PC-9 (cell line): ENCODE measurements at regions not wholly inside any gene's neighbourhood (a gene's known extent, or its start where the extent isn't known, plus 50 kb on each side); places are given as distances from the start of the nearest gene placed in this dataset.

Experiments used
- BruUV-seq: library from RNA; stranded (reverse); fragments of 400-500 nt; replicated peaks from 2 replicates; lab custom pipeline; 2021; lab: Mats Ljungman, UMichigan
- CTCF ChIA-PET: fragments of 300-600 bp; sonication (Branson Sonifier 250); formaldehyde crosslinking; loops from one replicate; lab custom pipeline; 2022; ENCODE audit warnings: antibody characterized with exemption; lab: Charles Lee
- POLR2A ChIA-PET: fragments of 300-600 bp; sonication (Branson Sonifier 250); formaldehyde crosslinking; loops from one replicate; lab custom pipeline; 2022; ENCODE audit warnings: antibody characterized with exemption; ENCODE audit not compliant: unreplicated experiment; lab: Charles Lee
- DNase-seq, 2 experiments: peaks; one replicate each; pipeline versions ENCODE4 v3.0.0 to v3.0.0-alpha.2; 2015 to 2022; ENCODE audit warnings: mixed read lengths in 1 of 2
- H2AFZ ChIP-seq: fragments of 200-600 bp; sonication (generic); 2 replicates; pipeline ENCODE4 v1.8.1; 2017; ENCODE audit warnings: antibody characterized with exemption
- H3F3A ChIP-seq: fragments of 200-600 bp; sonication (generic); 2 replicates; pipeline ENCODE4 v1.8.1; 2017; ENCODE audit warnings: antibody characterized with exemption, mild to moderate bottlenecking, low read depth; ENCODE audit not compliant: insufficient read depth
- H3K27ac ChIP-seq: fragments of 200-600 bp; sonication (generic); 2 replicates; pipeline ENCODE4 v1.6.1; 2016; ENCODE audit warnings: mixed run types
- H3K27me3 ChIP-seq: fragments of 200-600 bp; sonication (generic); 2 replicates; pipeline ENCODE4 v1.6.1; 2016; ENCODE audit warnings: low read depth, mixed run types; ENCODE audit not compliant: insufficient read depth
- H3K36me3 ChIP-seq: fragments of 200-600 bp; sonication (generic); 2 replicates; pipeline ENCODE4 v1.6.1; 2016; ENCODE audit warnings: low read depth, mixed run types
- H3K4me1 ChIP-seq: fragments of 200-600 bp; sonication (generic); replicated peaks from 2 replicates; pipeline ENCODE4 v1.6.1; 2016; ENCODE audit warnings: mixed run types; ENCODE audit not compliant: insufficient read depth
- H3K4me2 ChIP-seq: fragments of 200-600 bp; sonication (generic); 2 replicates; pipeline ENCODE4 v1.6.1; 2017; ENCODE audit warnings: mixed run types
- H3K4me3 ChIP-seq: fragments of 200-600 bp; sonication (generic); 2 replicates; pipeline ENCODE4 v1.6.1; 2016; ENCODE audit warnings: mixed run types
- H3K79me2 ChIP-seq: fragments of 200-600 bp; sonication (generic); 2 replicates; pipeline ENCODE4 v1.6.1; 2017; ENCODE audit warnings: low read depth, mixed run types
- H3K9me2 ChIP-seq: fragments of 200-600 bp; sonication (generic); 2 replicates; pipeline ENCODE4 v1.8.1; 2017; ENCODE audit warnings: mild to moderate bottlenecking; ENCODE audit not compliant: insufficient read depth
- H3K9me3 ChIP-seq: fragments of 200-600 bp; sonication (generic); 2 replicates; pipeline ENCODE4 v1.8.1; 2016; ENCODE audit warnings: low read depth; ENCODE audit not compliant: insufficient read depth
- H4K20me1 ChIP-seq: fragments of 200-600 bp; sonication (generic); 2 replicates; pipeline ENCODE4 v1.8.1; 2017; ENCODE audit not compliant: insufficient read depth
- CTCF ChIP-seq: fragments of 200-600 bp; sonication (generic); conservative IDR thresholded peaks from 2 replicates; pipeline ENCODE4 v1.6.1; 2017; ENCODE audit warnings: mixed run types, antibody characterized with exemption, mild to moderate bottlenecking, moderate library complexity
- EZH2 ChIP-seq: fragments of 200-600 bp; sonication (generic); IDR thresholded peaks from 2 replicates; pipeline ENCODE4 v1.8.0; 2017; ENCODE audit warnings: antibody characterized with exemption, low read depth
- intact Hi-C: fragments of 100-400 bp; cut with micrococcal nuclease; formaldehyde crosslinking; loops from one replicate; pipeline ENCODE4 v1.10.0; 2022; ENCODE audit not compliant: unreplicated experiment

- Histone ChIP-seq H3K4me1 (no peaks in the 10 kb centered on the region), H3K4me2 (no peak overlapping the region), H3K27ac (no peak overlapping the region), H3K9me2 (no peaks in the 10 kb centered on the region), H3K79me2 (no peaks in the 10 kb centered on the region), H3K4me3 (no peak overlapping the region), H3K9me3 (no peaks in the 10 kb centered on the region), H4K20me1 (no peaks in the 10 kb centered on the region), H3F3A (no peaks in the 10 kb centered on the region), H2AFZ (no peak overlapping the region), H3K36me3 (no peaks in the 10 kb centered on the region), H3K27me3 (peaks cover 27% of the 10 kb centered on the region)
- no peak for DNase-seq
- intact Hi-C loops: no loop called here
- ChIA-PET POLR2A (no interaction called here), CTCF (interaction anchor here (0.8 kb wide), 1 partner anchor 14 kb away, joined by 3 read pairs; no protein-coding TSS in a partner anchor)
- no TSS peak for BruUV-seq
- TF ChIP-seq EZH2: no peak
- no peak for TF ChIP-seq CTCF
These were observed 100.3 kb downstream of the ZNF280B start for GRCh38 chr22:22408269-22408668.

GRCh38 chr22:22408731-22409696 is 99.5 kb downstream of the ZNF280B start:
- ChIA-PET CTCF (interaction anchor here (0.8 kb wide), 1 partner anchor 14 kb away, joined by 3 read pairs; no protein-coding TSS in a partner anchor), POLR2A (no interaction called here)
- no peak overlapping the region for H2AFZ ChIP-seq
- H3K36me3 ChIP-seq: no peaks in the 10 kb centered on the region
- H4K20me1 ChIP-seq: no peaks in the 10 kb centered on the region
- peaks cover 27% of the 10 kb centered on the region for H3K27me3 ChIP-seq
- intact Hi-C loops: no loop called here
- DNase-seq: no peak
- H3K27ac ChIP-seq: no peak overlapping the region
- H3K79me2 ChIP-seq: no peaks in the 10 kb centered on the region
- H3K4me3 ChIP-seq: no peak overlapping the region
- no peak overlapping the region for H3K4me2 ChIP-seq
- no peaks in the 10 kb centered on the region for H3K9me3 ChIP-seq
- H3K9me2 ChIP-seq: no peaks in the 10 kb centered on the region
- H3K4me1 ChIP-seq: no peaks in the 10 kb centered on the region
- no TSS peak for BruUV-seq
- H3F3A ChIP-seq: no peaks in the 10 kb centered on the region
- TF ChIP-seq EZH2: no peak
- TF ChIP-seq CTCF: peak; percentile 35; the same call in 1 of the 2 replicates

GRCh38 chr22:22410121-22410520 is 98.4 kb downstream of the ZNF280B start:
- no peak for DNase-seq
- no TSS peak for BruUV-seq
- intact Hi-C loops: no loop called here

More at GRCh38 chr22:22410121-22410520, 98.4 kb downstream of the ZNF280B start:
- TF ChIP-seq EZH2 (no peak), CTCF (no peak)
- Histone ChIP-seq H3K4me2 (no peak overlapping the region), H3K4me1 (no peaks in the 10 kb centered on the region), H3K4me3 (no peak overlapping the region), H3F3A (no peaks in the 10 kb centered on the region), H3K9me2 (no peaks in the 10 kb centered on the region), H3K36me3 (no peaks in the 10 kb centered on the region), H3K27me3 (peaks cover 32% of the 10 kb centered on the region), H3K9me3 (no peaks in the 10 kb centered on the region), H4K20me1 (no peaks in the 10 kb centered on the region), H3K79me2 (no peaks in the 10 kb centered on the region), H2AFZ (no peak overlapping the region), H3K27ac (no peak overlapping the region)
- POLR2A ChIA-PET: no interaction called here
- CTCF ChIA-PET: no interaction called here
